NCI-H146 (cell line): ENCODE measurements at regions not wholly inside any gene's neighbourhood (a gene's known extent, or its start where the extent isn't known, plus 50 kb on each side); places are given as distances from the start of the nearest gene placed in this dataset.
"Not testable (repeated sequence)": the region's sequence is repeated elsewhere in the genome, so short reads cannot be mapped to it uniquely, and the experiment has no call there.

Source experiments
- DNase-seq: peaks from one replicate; lab custom pipeline; 2025; lab: John Stamatoyannopoulos, UW

GRCh38 chr9:81427870-81428269 is 261.5 kb downstream of the TLE1 start:
- DNase-seq, result no peak

- DNase-seq, result no peak
Measured at GRCh38 chr9:81424431-81424830, 264.9 kb downstream of the TLE1 start.

- DNase-seq, result no peak
Measured at GRCh38 chr9:81423589-81424326, 265.6 kb downstream of the TLE1 start.

- not testable (repeated sequence) for DNase-seq
Measured at GRCh38 chr9:81421090-81421489, 268.3 kb downstream of the TLE1 start.

GRCh38 chr9:81420024-81420423 is 269.3 kb downstream of the TLE1 start:
- DNase-seq, result no peak

GRCh38 chr9:81417941-81418340 is 271.4 kb downstream of the TLE1 start:
- no peak for DNase-seq

GRCh38 chr9:81417299-81417675 is 272.1 kb downstream of the TLE1 start:
- DNase-seq, result no peak

GRCh38 chr9:81416476-81417298 is 272.7 kb downstream of the TLE1 start:
- no peak for DNase-seq

GRCh38 chr9:81414836-81415235 is 274.5 kb downstream of the TLE1 start:
- DNase-seq, result no peak

- no peak for DNase-seq
Measured at GRCh38 chr9:81411961-81412360, 277.4 kb downstream of the TLE1 start.

GRCh38 chr9:81410201-81410600 is 279.1 kb downstream of the TLE1 start:
- DNase-seq, result no peak

GRCh38 chr9:81408951-81409350 is 280.4 kb downstream of the TLE1 start:
- no peak for DNase-seq

GRCh38 chr9:81404931-81405598 is 284.3 kb downstream of the TLE1 start:
- no peak for DNase-seq

GRCh38 chr9:81397481-81398381 is 291.6 kb downstream of the TLE1 start:
- no peak for DNase-seq

GRCh38 chr9:81396528-81396927 is 292.8 kb downstream of the TLE1 start:
- no peak for DNase-seq

GRCh38 chr9:81395676-81396054 is 293.7 kb downstream of the TLE1 start:
- DNase-seq, result no peak

- no peak for DNase-seq
Measured at GRCh38 chr9:81394881-81395675, 294.3 kb downstream of the TLE1 start.

GRCh38 chr9:81393985-81394811 is 295.1 kb downstream of the TLE1 start:
- DNase-seq, result no peak

GRCh38 chr9:81391457-81391825 is 297.9 kb downstream of the TLE1 start:
- DNase-seq, result no peak

GRCh38 chr9:81390792-81391456 is 298.4 kb downstream of the TLE1 start:
- no peak for DNase-seq
